WTC11 (cell line): ENCODE measurements at regions not wholly inside any gene's neighbourhood (a gene's known extent, or its start where the extent isn't known, plus 50 kb on each side); places are given as distances from the start of the nearest gene placed in this dataset.

Experiments used
- AFF4 ChIP-seq: sonication (generic); formaldehyde crosslinking; IDR thresholded peaks from 2 replicates; pipeline ENCODE4 v1.8.1; 2023; ENCODE audit warnings: mild to moderate bottlenecking, missing genetic modification reagents, borderline replicate concordance
- ATF3 ChIP-seq: sonication (generic); formaldehyde crosslinking; conservative IDR thresholded peaks from 2 replicates; pipeline ENCODE4 v1.8.1; 2022; ENCODE audit warnings: mild to moderate bottlenecking, missing genetic modification reagents
- CBFB ChIP-seq: sonication (generic); formaldehyde crosslinking; IDR thresholded peaks from 2 replicates; pipeline ENCODE4 v1.8.1; 2022; ENCODE audit warnings: mild to moderate bottlenecking, low read depth, missing genetic modification reagents
- CREM ChIP-seq: sonication (generic); formaldehyde crosslinking; IDR thresholded peaks from 2 replicates; pipeline ENCODE4 v1.8.1; 2022; ENCODE audit warnings: mild to moderate bottlenecking, missing genetic modification reagents, moderate library complexity
- CTCF ChIP-seq: fragments of 200-600 bp; IDR thresholded peaks from 2 replicates; pipeline ENCODE4 v1.8.0; 2022; ENCODE audit warnings: antibody characterized with exemption
- GABPB1 ChIP-seq: sonication (generic); formaldehyde crosslinking; IDR thresholded peaks from 2 replicates; pipeline ENCODE4 v1.8.1; 2023; ENCODE audit warnings: mild to moderate bottlenecking, missing genetic modification reagents
- NFE2L1 ChIP-seq: sonication (generic); formaldehyde crosslinking; IDR thresholded peaks from 2 replicates; pipeline ENCODE4 v1.8.1; 2023; ENCODE audit warnings: missing genetic modification reagents
- SMAD4 ChIP-seq: sonication (generic); formaldehyde crosslinking; IDR thresholded peaks from 2 replicates; pipeline ENCODE4 v1.8.0; 2022; ENCODE audit warnings: mild to moderate bottlenecking, missing genetic modification reagents
- TEAD4 ChIP-seq: sonication (generic); formaldehyde crosslinking; IDR thresholded peaks from 2 replicates; pipeline ENCODE4 v1.8.0; 2022; ENCODE audit warnings: mild to moderate bottlenecking, missing genetic modification reagents
- ZNF138 ChIP-seq: sonication (generic); formaldehyde crosslinking; conservative IDR thresholded peaks from 2 replicates; pipeline ENCODE4 v1.8.1; 2022; ENCODE audit warnings: mild to moderate bottlenecking, moderate library complexity, missing genetic modification reagents

GRCh38 chr2:108167699-108168098 lies 72.1 kb upstream of the SULT1C3 start:
- TF ChIP-seq GABPB1 (no peak), AFF4 (CRISPR knock-in tag) (no peak), CTCF (no peak), CBFB (no peak), TEAD4 (no peak), NFE2L1 (no peak), CREM (CRISPR knock-in tag) (no peak), SMAD4 (no peak), ATF3 (CRISPR knock-in tag) (no peak), ZNF138 (CRISPR knock-in tag) (no peak)
